ENCODE measurements at regions not wholly inside any gene's neighbourhood (a gene's known extent, or its start where the extent isn't known, plus 50 kb on each side); places are given as distances from the start of the nearest gene placed in this dataset.

- Histone ChIP-seq H3K9ac (replicated peaks in 1 of 4; ENCODE audit: extremely low read depth in 1 of 4, low read depth in 3 of 4, low read length in 3 of 4) (no peak overlapping the region), H3K27ac (ENCODE audit: low read depth, low read length) (no peak overlapping the region), H3K4me2 (ENCODE audit: insufficient read depth in 1 of 2, low read depth in 2 of 2, low read length in 2 of 2) (no peak overlapping the region), H3K4me1 (replicated peaks in 1 of 4; ENCODE audit: control insufficient read depth in 3 of 4, insufficient read depth in 4 of 4, low read length in 3 of 4) (peaks cover 0 to 6% (median 3%) of the 10 kb centered on the region in 4 experiments; a peak in 2 of 7 replicates), H2BK20ac (ENCODE audit: low read length) (no peak overlapping the region), H3K14ac (ENCODE audit: insufficient read length) (no peak overlapping the region), H2AK5ac (ENCODE audit: low read depth, low read length) (no peak overlapping the region), H3K23ac (ENCODE audit: insufficient read length) (no peak overlapping the region), H3K23me2 (ENCODE audit: low read depth, low read length) (no peaks in the 10 kb centered on the region), H2BK5ac (ENCODE audit: low read depth, low read length) (no peak overlapping the region), H3K18ac (ENCODE audit: extremely low read depth, low read length) (no peak overlapping the region), H3K4ac (replicated peaks; ENCODE audit: insufficient read length, low read depth, low read length) (no peak overlapping the region), H4K91ac (replicated peaks; ENCODE audit: insufficient read length, low read length) (no peak overlapping the region), H3K36me3 (ENCODE audit: control insufficient read depth in 2 of 4, insufficient read depth in 4 of 4, low read length in 3 of 4) (no peaks in the 10 kb centered on the region), H3K9me3 (ENCODE audit: insufficient read depth in 2 of 2, low read depth in 1 of 2, low read length in 1 of 2) (no peaks in the 10 kb centered on the region), H2BK120ac (replicated peaks; ENCODE audit: low read depth, low read length) (no peak overlapping the region), H2BK12ac (ENCODE audit: low read depth, low read length) (no peak overlapping the region), H3K79me2 (ENCODE audit: control insufficient read depth in 1 of 2, insufficient read depth in 2 of 2, low read length in 2 of 2) (no peaks in the 10 kb centered on the region), H3K56ac (replicated peaks; ENCODE audit: insufficient read length, low read depth, low read length) (no peak overlapping the region), H4K8ac (ENCODE audit: extremely low read depth, insufficient read depth, low read length) (no peak overlapping the region), H3K79me1 (ENCODE audit: low read depth, low read length) (no peaks in the 10 kb centered on the region), H2AFZ (ENCODE audit: low read length) (no peak overlapping the region), H3K27me3 (replicated peaks in 1 of 4; ENCODE audit: control insufficient read depth in 3 of 4, extremely low read depth in 1 of 4, insufficient read depth in 3 of 4, low read length in 3 of 4) (no peaks in the 10 kb centered on the region), H3K4me3 (ENCODE audit: extremely low read depth in 1 of 4, insufficient read depth in 2 of 4, low read depth in 3 of 4, low read length in 4 of 4) (no peak overlapping the region), H4K20me1 (replicated peaks in 1 of 2; ENCODE audit: control insufficient read depth in 1 of 2, insufficient read depth in 2 of 2, low read length in 2 of 2) (peaks cover 0 to 2% of the 10 kb centered on the region in 2 experiments), H4K5ac (ENCODE audit: insufficient read length, low read depth, low read length) (no peak overlapping the region), H2BK15ac (ENCODE audit: low read length) (no peak overlapping the region)
- peak in 1 of 2 experiments; percentile 11 for DNase-seq (ENCODE audit: low read depth in 1 of 2, low spot score in 2 of 2)
- TF ChIP-seq KDM4A (IDR thresholded peaks at IDR 0.05; ENCODE audit: low read depth, low read length, severe bottlenecking) (no peak), GTF2F1 (IDR thresholded peaks at IDR 0.05; ENCODE audit: borderline replicate concordance, low read depth, low read length) (no peak), PHF8 (conservative IDR thresholded peaks at IDR 0.05; ENCODE audit: low read depth, low read length) (no peak), EP300 (IDR thresholded peaks at IDR 0.05; ENCODE audit: borderline replicate concordance in 1 of 2, low read depth in 2 of 2, low read length in 2 of 2) (no peak), POLR2A (IDR thresholded peaks at IDR 0.05; ENCODE audit: control extremely low read depth in 1 of 2, low read depth in 2 of 2, low read length in 2 of 2) (no peak), EGR1 (IDR thresholded peaks at IDR 0.05; ENCODE audit: borderline replicate concordance, low read depth, low read length) (no peak), FOSL1 (IDR thresholded peaks at IDR 0.05; ENCODE audit: insufficient read depth, low read depth, low read length) (no peak), ASH2L (IDR thresholded peaks at IDR 0.05; ENCODE audit: low read length) (no peak), KDM1A (IDR thresholded peaks at IDR 0.05; ENCODE audit: borderline replicate concordance, low read length) (no peak), YY1 (IDR thresholded peaks at IDR 0.05; ENCODE audit: low read depth, low read length) (no peak), TCF12 (IDR thresholded peaks at IDR 0.05; ENCODE audit: low read depth, low read length) (no peak)
- ChIA-PET CTCF (ENCODE audit: partially characterized antibody) (interaction anchor here (0.9 to 1.8 kb wide), 7 partner anchors 10 to 147 kb away, joined by 3 to 5 read pairs (median 4); no protein-coding TSS in a partner anchor), POLR2A (ENCODE audit: partially characterized antibody) (interaction anchor here (1.0 to 1.3 kb wide), 2 partner anchors 13 to 15 kb away, joined by 3 to 4 read pairs; no protein-coding TSS in a partner anchor)
- WGBS, 2 experiments (ENCODE audit: extremely low coverage in 1 of 2, insufficient coverage in 1 of 2, insufficient read length in 1 of 2, insufficient replicate concordance in 2 of 2, low coverage in 1 of 2, low lambda C conversion rate in 2 of 2, missing lambda C conversion rate in 1 of 2), result 84% methylated on average over 5 of the region's 5 CpGs; no CpG with 5 or more reads in 1 of the 2 experiments
- FAIRE-seq, result no peak
Observed at GRCh38 chr2:437180-437579, 149.3 kb upstream of the ALKAL2 start.
